Aorta (tissue), 5 donors: ENCODE measurements at regions not wholly inside any gene's neighbourhood (a gene's known extent, or its start where the extent isn't known, plus 50 kb on each side); places are given as distances from the start of the nearest gene placed in this dataset.

ENCODE experiments used
- ATAC-seq: fragments of 200-7000 bp; cut with Tn5 transposase; one replicate; pipeline ENCODE4 v1.9.1; 2022; ENCODE audit warnings: moderate library complexity; ENCODE audit not compliant: low FRiP score
- DNase-seq, 2 donors: peaks; one replicate each; pipeline ENCODE4 v3.0.0-alpha.2; 2020
- H3K27ac ChIP-seq, 2 donors: one replicate each; pipeline ENCODE4 v1.5.1; 2013; ENCODE audit warnings: low read length in 2 of 2, mild to moderate bottlenecking in 2 of 2, moderate library complexity in 2 of 2, control low read depth in 1 of 2, inconsistent platforms in 1 of 2, low read depth in 1 of 2
- H3K27me3 ChIP-seq, 2 donors: one replicate each; pipeline ENCODE4 v1.6.1; 2013; ENCODE audit warnings: control low read depth in 1 of 2, low read length in 1 of 2, mild to moderate bottlenecking in 1 of 2, moderate library complexity in 1 of 2; ENCODE audit not compliant: insufficient read depth in 2 of 2, control insufficient read depth in 1 of 2
- H3K36me3 ChIP-seq, 2 donors: one replicate each; pipeline ENCODE4 v1.6.1; 2013; ENCODE audit warnings: control low read depth in 1 of 2, low read length in 1 of 2, mild to moderate bottlenecking in 1 of 2; ENCODE audit not compliant: insufficient read depth in 2 of 2, control insufficient read depth in 1 of 2
- H3K4me1 ChIP-seq, 2 donors: one replicate each; pipeline ENCODE4 v1.6.1; 2013; ENCODE audit warnings: low read length in 2 of 2, control low read depth in 1 of 2, mild to moderate bottlenecking in 1 of 2, moderate library complexity in 1 of 2; ENCODE audit not compliant: insufficient read depth in 2 of 2, control insufficient read depth in 1 of 2
- H3K4me3 ChIP-seq, 2 donors: one replicate each; pipeline ENCODE4 v1.5.1; 2013; ENCODE audit warnings: low read length in 2 of 2, control low read depth in 1 of 2, mild to moderate bottlenecking in 1 of 2
- H3K9me3 ChIP-seq: one replicate; pipeline ENCODE4 v1.6.1; 2013; ENCODE audit warnings: mild to moderate bottlenecking, low read length; ENCODE audit not compliant: control insufficient read depth
- WGBS, 2 donors: extraction: QIAGEN DNeasy Blood & Tissue Kit; methylation state at CpG; one replicate each; pipeline ENCODE4 v1.1.7; 2013; 5-methylcytosine and 5-hydroxymethylcytosine counted together
- intact Hi-C, 2 donors: fragments of 100-400 bp; cut with DNase I; formaldehyde crosslinking; loops; one replicate each; pipeline versions ENCODE4 v1.14.2 to v1.15.0; 2022
- donor health status: healthy with polysubstance abuse.
- donor health status: Bipolar disorder and iron deficiency.
- donor health status: DM: no; HTN: no; CAD: no.
- donor health status: DM: no; HTN: no; CAD: no.
- donor health status: DM: yes; HTN: yes; CAD: no.

- intact Hi-C loops: no loop called here
- Histone ChIP-seq H3K27me3 (no peaks in the 10 kb centered on the region), H3K4me1 (no peaks in the 10 kb centered on the region), H3K9me3 (peaks cover 1% of the 10 kb centered on the region), H3K27ac (no peak overlapping the region), H3K4me3 (no peak overlapping the region), H3K36me3 (no peaks in the 10 kb centered on the region)
- DNase-seq: no peak
- no peak for ATAC-seq
- 95 to 96% methylated on average over 4 of the region's 4 CpGs for WGBS, 2 donors
Observed at GRCh38 chr2:15681089-15681885, 89.6 kb downstream of the DDX1 start.

- WGBS, 2 donors: 89 to 90% methylated on average over 4 of the region's 4 CpGs
- intact Hi-C loops: no loop called here
- H3K36me3 ChIP-seq: no peaks in the 10 kb centered on the region
- no peaks in the 10 kb centered on the region for H3K4me1 ChIP-seq
- DNase-seq: no peak
- H3K4me3 ChIP-seq: no peak overlapping the region
- H3K9me3 ChIP-seq: peaks cover 1% of the 10 kb centered on the region
- ATAC-seq: no peak
- H3K27ac ChIP-seq: no peak overlapping the region
- H3K27me3 ChIP-seq: no peaks in the 10 kb centered on the region
Observed at GRCh38 chr2:15682354-15682753, 90.7 kb downstream of the DDX1 start.

- DNase-seq: no peak
Observed at GRCh38 chr2:15684161-15685039, 92.7 kb downstream of the DDX1 start.

GRCh38 chr2:15685143-15685542, 93.5 kb downstream of the DDX1 start:
- 92% methylated on average over 9 of the region's 9 CpGs for WGBS, 2 donors
- no peak for ATAC-seq
- H3K9me3 ChIP-seq: no peaks in the 10 kb centered on the region
- H3K27ac ChIP-seq: no peak overlapping the region
- no peaks in the 10 kb centered on the region for H3K36me3 ChIP-seq
- intact Hi-C loops: no loop called here
- no peaks in the 10 kb centered on the region for H3K4me1 ChIP-seq
- no peak overlapping the region for H3K4me3 ChIP-seq
- no peaks in the 10 kb centered on the region for H3K27me3 ChIP-seq
- DNase-seq: no peak

More at GRCh38 chr2:15684161-15685039, 92.7 kb downstream of the DDX1 start:
- Histone ChIP-seq H3K36me3 (no peaks in the 10 kb centered on the region), H3K9me3 (peaks cover under 1% of the 10 kb centered on the region), H3K4me3 (no peak overlapping the region), H3K4me1 (no peaks in the 10 kb centered on the region), H3K27me3 (no peaks in the 10 kb centered on the region), H3K27ac (no peak overlapping the region)
- ATAC-seq: no peak
- 83 to 91% methylated on average over 12 to 13 of the region's 13 CpGs for WGBS, 2 donors
- intact Hi-C loops: no loop called here

DNA sequence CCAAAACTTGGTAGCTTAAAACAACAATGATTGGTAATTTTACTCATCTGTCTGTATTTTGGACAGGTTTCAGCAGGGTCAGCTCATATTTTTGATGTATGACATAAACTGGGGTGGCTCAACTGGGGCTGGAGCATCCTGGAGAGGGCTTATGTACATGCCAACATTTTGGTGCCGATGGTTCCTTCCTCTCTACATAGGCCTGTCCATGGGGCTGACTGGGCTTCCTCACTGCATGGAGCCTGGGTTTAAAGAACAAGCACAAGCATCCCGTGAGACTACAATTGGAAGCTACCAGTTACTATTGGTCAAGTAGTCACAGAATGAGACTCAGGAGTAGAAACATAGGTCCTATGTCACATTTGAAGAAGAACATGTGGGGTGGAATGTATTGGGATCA, 95.0 kb downstream of the DDX1 start:
- H3K9me3 ChIP-seq: no peaks in the 10 kb centered on the region
- H3K36me3 ChIP-seq: no peaks in the 10 kb centered on the region
- ATAC-seq: no peak
- WGBS, 2 donors: 92 to 94% methylated on average over 2 of the region's 2 CpGs
- H3K27ac ChIP-seq: no peak overlapping the region
- H3K27me3 ChIP-seq: no peaks in the 10 kb centered on the region
- H3K4me3 ChIP-seq: no peak overlapping the region
- no peaks in the 10 kb centered on the region for H3K4me1 ChIP-seq
- intact Hi-C loops: no loop called here
- no peak for DNase-seq

DNA sequence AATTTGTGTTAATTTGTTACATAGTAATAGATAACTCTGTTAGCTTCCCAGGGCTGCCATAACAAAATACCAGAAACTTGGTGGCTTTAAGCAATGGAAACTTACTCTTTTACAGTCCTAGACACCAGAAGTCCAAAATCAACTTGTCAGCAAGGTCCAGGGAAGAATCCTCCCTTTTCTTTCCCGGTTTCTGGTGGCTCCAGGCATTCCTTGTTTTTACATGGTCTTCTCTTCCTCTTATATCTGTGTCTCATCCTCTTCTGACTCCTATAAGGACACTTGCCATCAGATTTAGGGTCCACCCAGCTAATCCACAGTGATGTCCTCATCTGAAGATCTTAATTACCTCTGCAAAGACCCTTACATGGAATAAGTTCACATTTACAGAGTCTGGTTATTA, 95.6 kb downstream of the DDX1 start:
- no peak overlapping the region for H3K27ac ChIP-seq
- H3K9me3 ChIP-seq: no peaks in the 10 kb centered on the region
- DNase-seq: no peak
- ATAC-seq: no peak
- intact Hi-C loops: no loop called here
- no peak overlapping the region for H3K4me3 ChIP-seq
- no peaks in the 10 kb centered on the region for H3K36me3 ChIP-seq
- no peaks in the 10 kb centered on the region for H3K27me3 ChIP-seq
- 66 to 71% methylated on average over 1 of the region's 1 CpG for WGBS, 2 donors
- H3K4me1 ChIP-seq: no peaks in the 10 kb centered on the region

GRCh38 chr2:15687720-15688119, 96.1 kb downstream of the DDX1 start:
- ATAC-seq (no peak), DNase-seq (no peak)
- H3K9me3 ChIP-seq: no peaks in the 10 kb centered on the region
- 89 to 90% methylated on average over 6 of the region's 6 CpGs for WGBS, 2 donors
- no peaks in the 10 kb centered on the region for H3K27me3 ChIP-seq
- no peaks in the 10 kb centered on the region for H3K4me1 ChIP-seq
- no peak overlapping the region for H3K27ac ChIP-seq
- H3K4me3 ChIP-seq: no peak overlapping the region
- intact Hi-C loops: no loop called here
- H3K36me3 ChIP-seq: no peaks in the 10 kb centered on the region

- WGBS, 2 donors: 63 to 66% methylated on average over 8 of the region's 8 CpGs
- Histone ChIP-seq H3K9me3 (no peaks in the 10 kb centered on the region), H3K27ac (no peak overlapping the region), H3K36me3 (no peaks in the 10 kb centered on the region), H3K4me1 (no peaks in the 10 kb centered on the region), H3K4me3 (no peak overlapping the region), H3K27me3 (no peaks in the 10 kb centered on the region)
- intact Hi-C loops: no loop called here
- no peak for DNase-seq
- ATAC-seq: no peak
Observed at GRCh38 chr2:15688924-15689568, 97.4 kb downstream of the DDX1 start.
